GM04504 (cell line): ENCODE measurements at regions not wholly inside any gene's neighbourhood (a gene's known extent, or its start where the extent isn't known, plus 50 kb on each side); places are given as distances from the start of the nearest gene placed in this dataset.
"Not testable (repeated sequence)": the region's sequence is repeated elsewhere in the genome, so short reads cannot be mapped to it uniquely, and the experiment has no call there.

Experiments
- DNase-seq: peaks from one replicate; pipeline ENCODE4 v3.0.0-alpha.2; 2012; ENCODE audit warnings: low read depth

- no peak for DNase-seq
Observed at GRCh38 chr21:15671188-15671587, 58.6 kb upstream of the USP25 start.

GRCh38 chr21:15672578-15672977 is 57.2 kb upstream of the USP25 start:
- DNase-seq: not testable (repeated sequence)

- no peak for DNase-seq
Observed at GRCh38 chr21:15676935-15677334, 52.8 kb upstream of the USP25 start.

GRCh38 chr21:15679630-15680029 is 50.2 kb upstream of the USP25 start:
- DNase-seq: no peak
